HepG2 (cell line): ENCODE measurements at regions not wholly inside any gene's neighbourhood (a gene's known extent, or its start where the extent isn't known, plus 50 kb on each side); places are given as distances from the start of the nearest gene placed in this dataset.

Experiments
- ATAC-seq: fragments of 200-7000 bp; cut with Tn5 transposase; 3 replicates; pipeline ENCODE4 v1.9.1; 2020; ENCODE audit warnings: mild to moderate bottlenecking, moderate library complexity
- BruUV-seq: library from RNA; stranded (reverse); fragments of 400-500 nt; replicated peaks from 2 replicates; lab custom pipeline; 2021; lab: Mats Ljungman, UMichigan
- CTCF ChIA-PET: fragments of 300-600 bp; formaldehyde crosslinking; extraction: SDS; loops from one replicate; lab custom pipeline; 2021; ENCODE audit warnings: low total read pairs, inconsistent platforms, low intra/inter-chr PET ratio; lab: Yijun Ruan, JAX
- POLR2A ChIA-PET: fragments of 350-600 bp; sonication (Branson Sonifier 250); formaldehyde crosslinking; loops from one replicate; lab custom pipeline; 2020; ENCODE audit warnings: antibody characterized with exemption, inconsistent platforms; lab: Yijun Ruan, JAX
- DNase-seq: peaks from one replicate; pipeline ENCODE4 v3.0.0-alpha.2; 2015; ENCODE audit warnings: low spot score
- FAIRE-seq: peaks from 3 replicates; lab custom pipeline; 2011; peaks lifted over from hg19 to GRCh38; lab: Jason Lieb, UNC
- H2AFZ ChIP-seq: one replicate; pipeline ENCODE4 v1.6.1; 2011; ENCODE audit warnings: low read length, inconsistent platforms
- H3K27ac ChIP-seq: fragments of 300-600 bp; 3 replicates; pipeline ENCODE4 v1.8.0; 2011; ENCODE audit warnings: mixed run types, mild to moderate bottlenecking, mixed read lengths, low read length, inconsistent platforms; ENCODE audit not compliant: insufficient read depth; ENCODE audit errors: extremely low read length
- H3K27me3 ChIP-seq, 2 experiments: fragments of 200-600 bp in 1 of 2; 2 replicates in 1 of 2; 3 replicates in 1 of 2; pipeline versions ENCODE4 v1.6.0 to v1.8.0; 2011; ENCODE audit warnings: low read length in 2 of 2, mild to moderate bottlenecking in 2 of 2, moderate library complexity in 2 of 2, inconsistent platforms in 1 of 2; ENCODE audit not compliant: insufficient read depth in 2 of 2, control insufficient read depth in 1 of 2
- H3K36me3 ChIP-seq, 2 experiments: fragments of 200-600 bp in 1 of 2; replicated peaks in 1 of 2; 2 replicates in 1 of 2; 3 replicates in 1 of 2; pipeline versions ENCODE4 v1.5.1 to v1.8.0; 2011; ENCODE audit warnings: low read length in 2 of 2, inconsistent platforms in 1 of 2; ENCODE audit not compliant: insufficient read depth in 2 of 2, control insufficient read depth in 1 of 2
- H3K4me1 ChIP-seq: 2 replicates; pipeline ENCODE4 v1.5.1; 2012; ENCODE audit warnings: low read length, inconsistent platforms; ENCODE audit not compliant: insufficient read depth
- H3K4me2 ChIP-seq: 2 replicates; pipeline ENCODE4 v1.6.0; 2011; ENCODE audit warnings: low read depth, low read length, inconsistent platforms
- H3K4me3 ChIP-seq, 3 experiments: fragments of 200-600 bp in 1 of 3; sonication (generic), shearing (Covaris generic) in 1 of 3; replicated peaks in 1 of 3; 2 replicates each; pipeline ENCODE4 v1.5.1; 2011 to 2016; ENCODE audit warnings: low read length in 3 of 3, inconsistent platforms in 2 of 3, low read depth in 2 of 3, mild to moderate bottlenecking in 2 of 3, control low read depth in 1 of 3, mixed read lengths in 1 of 3; ENCODE audit not compliant: insufficient read depth in 1 of 3
- H3K79me2 ChIP-seq: one replicate; pipeline ENCODE4 v1.6.1; 2011; ENCODE audit warnings: low read length, inconsistent platforms; ENCODE audit not compliant: insufficient read depth
- H3K9ac ChIP-seq: 2 replicates; pipeline ENCODE4 v1.6.0; 2011; ENCODE audit warnings: mild to moderate bottlenecking, low read depth, low read length, inconsistent platforms; ENCODE audit not compliant: insufficient read depth
- H3K9me3 ChIP-seq: 2 replicates; pipeline ENCODE4 v1.5.1; 2012; ENCODE audit warnings: mild to moderate bottlenecking, low read length
- H4K20me1 ChIP-seq: 2 replicates; pipeline ENCODE4 v1.6.0; 2011; ENCODE audit warnings: inconsistent platforms, mild to moderate bottlenecking, low read length, moderate library complexity; ENCODE audit not compliant: insufficient read depth
- ARHGAP35 ChIP-seq: sonication (generic); formaldehyde crosslinking; IDR thresholded peaks from 2 replicates; pipeline ENCODE4 v1.9.0; 2022; ENCODE audit warnings: mild to moderate bottlenecking, inconsistent platforms, moderate library complexity, missing genetic modification reagents, borderline replicate concordance
- ASH2L ChIP-seq: fragments of 300-600, 200-600 bp; sonication (generic); IDR thresholded peaks from 2 replicates; pipeline ENCODE4 v1.7.0; 2017; ENCODE audit warnings: low read depth, mild to moderate bottlenecking, moderate library complexity, mixed read lengths, low read length; ENCODE audit not compliant: insufficient read length
- CC2D1A ChIP-seq: sonication (generic); formaldehyde crosslinking; IDR thresholded peaks from 2 replicates; pipeline ENCODE4 v1.8.1; 2023; ENCODE audit warnings: mild to moderate bottlenecking, missing genetic modification reagents
- GZF1 ChIP-seq: sonication (generic); formaldehyde crosslinking; IDR thresholded peaks from 2 replicates; pipeline ENCODE4 v1.5.1; 2020; ENCODE audit warnings: mild to moderate bottlenecking, missing genetic modification reagents
- HINFP ChIP-seq: sonication (generic); formaldehyde crosslinking; IDR thresholded peaks from 2 replicates; pipeline ENCODE4 v1.4.0; 2020; ENCODE audit warnings: low read depth, mild to moderate bottlenecking, missing genetic modification reagents
- HMG20B ChIP-seq: conservative IDR thresholded peaks from 2 replicates; pipeline ENCODE4 v1.6.1; 2016; ENCODE audit warnings: missing genetic modification reagents, missing compliant biosample characterization
- SMYD3 ChIP-seq: sonication (generic); formaldehyde crosslinking; IDR thresholded peaks from 2 replicates; pipeline ENCODE4 v1.8.1; 2023; ENCODE audit warnings: mild to moderate bottlenecking, missing genetic modification reagents
- ZBTB42 ChIP-seq: sonication (generic); formaldehyde crosslinking; IDR thresholded peaks from 2 replicates; pipeline ENCODE4 v1.5.0; 2020; ENCODE audit warnings: mild to moderate bottlenecking, missing genetic modification reagents
- ZBTB49 ChIP-seq: sonication (generic); formaldehyde crosslinking; IDR thresholded peaks from 2 replicates; pipeline ENCODE4 v1.4.0; 2020; ENCODE audit warnings: missing genetic modification reagents, borderline replicate concordance
- ZNF280D ChIP-seq: sonication (generic); formaldehyde crosslinking; IDR thresholded peaks from 2 replicates; pipeline ENCODE4 v1.5.1; 2020; ENCODE audit warnings: mild to moderate bottlenecking, missing genetic modification reagents
- ZNF543 ChIP-seq: sonication (generic); formaldehyde crosslinking; IDR thresholded peaks from 2 replicates; pipeline ENCODE4 v1.4.0; 2020; ENCODE audit warnings: mild to moderate bottlenecking, missing genetic modification reagents
- ZNF550 ChIP-seq: sonication (generic); formaldehyde crosslinking; IDR thresholded peaks from 2 replicates; pipeline ENCODE4 v1.4.0; 2020; ENCODE audit warnings: mild to moderate bottlenecking, missing genetic modification reagents, borderline replicate concordance
- ZNF569 ChIP-seq: sonication (generic); formaldehyde crosslinking; IDR thresholded peaks from 2 replicates; pipeline ENCODE4 v1.5.0; 2020; ENCODE audit warnings: mild to moderate bottlenecking, missing genetic modification reagents, moderate library complexity, borderline replicate concordance
- ZNF629 ChIP-seq: sonication (generic); formaldehyde crosslinking; conservative IDR thresholded peaks from 2 replicates; pipeline ENCODE4 v1.5.0; 2020; ENCODE audit warnings: missing genetic modification reagents
- WGBS: methylation state at CpG from one replicate; pipeline ENCODE4 v1.1.6; 2017; ENCODE audit warnings: low lambda C conversion rate; 5-methylcytosine and 5-hydroxymethylcytosine counted together
- in situ Hi-C: cut with HindIII; loops from 2 replicates; pipeline ENCODE4 v1.10.0; 2017; ENCODE audit warnings: low pct_unique_long_range_greater_than_20kb; ENCODE audit not compliant: extremely low pct_ligation_motif_present
- intact Hi-C: fragments of 100-400 bp; cut with micrococcal nuclease; formaldehyde crosslinking; loops from one replicate; pipeline ENCODE4 v1.10.0; 2022; ENCODE audit not compliant: unreplicated experiment

- TF ChIP-seq HINFP (CRISPR knock-in tag) (no peak), ZNF550 (CRISPR knock-in tag) (no peak), ASH2L (no peak), HMG20B (CRISPR knock-in tag) (no peak), ARHGAP35 (CRISPR knock-in tag) (no peak)
Measured at GRCh38 chr6:100267721-100268123, 197.0 kb downstream of the SIM1 start (continued).

- in situ Hi-C loops = no loop called here
- POLR2A ChIA-PET = no interaction called here
- no peak for ATAC-seq
Measured at GRCh38 chr6:100266494-100267401, 198.0 kb downstream of the SIM1 start.

More at GRCh38 chr6:100266494-100267401, 198.0 kb downstream of the SIM1 start:
- WGBS = 57% methylated on average over 7 of the region's 10 CpGs
- CTCF ChIA-PET = no interaction called here
- H3K79me2 ChIP-seq = no peaks in the 10 kb centered on the region
- H4K20me1 ChIP-seq = no peaks in the 10 kb centered on the region
- no peak overlapping the region for H2AFZ ChIP-seq
- DNase-seq (no peak), FAIRE-seq (no peak)
- no TSS peak for BruUV-seq
- no peaks in the 10 kb centered on the region for H3K27me3 ChIP-seq
- no peak overlapping the region for H3K4me3 ChIP-seq
- no peak overlapping the region for H3K27ac ChIP-seq
- H3K36me3 ChIP-seq = no peaks in the 10 kb centered on the region
- intact Hi-C loops = no loop called here
- no peak overlapping the region for H3K9ac ChIP-seq
- H3K4me1 ChIP-seq = no peaks in the 10 kb centered on the region
- no peak for TF ChIP-seq SMYD3 (CRISPR knock-in tag)
- TF ChIP-seq GZF1 (CRISPR knock-in tag) = no peak
- no peak for TF ChIP-seq ZNF629 (CRISPR knock-in tag)
- no peak for TF ChIP-seq ZNF543
- TF ChIP-seq ZBTB42 = no peak
- TF ChIP-seq ZBTB49 (CRISPR knock-in tag) = no peak
- TF ChIP-seq ZNF569 (CRISPR knock-in tag) = no peak
- TF ChIP-seq CC2D1A (CRISPR knock-in tag) = no peak
- TF ChIP-seq ZNF280D (CRISPR knock-in tag) = no peak
- H3K4me2 ChIP-seq = no peak overlapping the region
- H3K9me3 ChIP-seq = no peaks in the 10 kb centered on the region
